Pancreas (tissue), 10 donors: ENCODE measurements at regions not wholly inside any gene's neighbourhood (a gene's known extent, or its start where the extent isn't known, plus 50 kb on each side); places are given as distances from the start of the nearest gene placed in this dataset.

Experiments used
- ATAC-seq, 4 donors: fragments of 200-7000 bp; cut with Tn5 transposase; one replicate each; pipeline versions ENCODE4 v1.8.0 to v1.9.1; 2020; ENCODE audit warnings: mild to moderate bottlenecking in 4 of 4, moderate library complexity in 4 of 4
- DNase-seq, 6 donors: peaks; one replicate each; pipeline ENCODE4 v3.0.0-alpha.2; 2020
- FAIRE-seq: peaks from 2 replicates; lab custom pipeline; 2012; peaks lifted over from hg19 to GRCh38; lab: Jason Lieb, UNC
- H3K27ac ChIP-seq, 4 donors: fragments of 200-600 bp; sonication (generic); 1 replicate in 3 of 4; 2 replicates in 1 of 4; pipeline versions ENCODE4 v1.5.0 to v1.8.0; 2020
- H3K27me3 ChIP-seq, 4 donors: fragments of 200-600 bp; one replicate each; pipeline ENCODE4 v1.8.0; 2021
- H3K36me3 ChIP-seq, 3 donors: fragments of 200-600 bp; sonication (generic) in 1 of 3; one replicate each; pipeline versions ENCODE4 v1.5.0 to v1.8.0; 2020 to 2021
- H3K4me1 ChIP-seq, 3 donors: fragments of 200-600 bp; one replicate each; pipeline ENCODE4 v1.8.0; 2021
- H3K4me3 ChIP-seq, 4 donors: fragments of 200-600 bp; sonication (generic) in 2 of 4; one replicate each; pipeline versions ENCODE4 v1.5.0 to v1.8.0; 2020 to 2021
- H3K9me3 ChIP-seq, 4 donors: fragments of 200-600 bp; one replicate each; pipeline ENCODE4 v1.8.0; 2021
- WGBS, 2 donors: extraction: QIAGEN DNeasy Blood & Tissue Kit; methylation state at CpG; one replicate each; pipeline ENCODE4 v1.1.7; 2013; 5-methylcytosine and 5-hydroxymethylcytosine counted together
- intact Hi-C, 3 donors: fragments of 100-400 bp; cut with DNase I; formaldehyde crosslinking; loops; one replicate each; pipeline versions ENCODE4 v1.11.1 to v1.14.2; 2022
- TF ChIP-seq, protein P1 (sequence below), 4 donors: fragments of 200-600 bp; sonication (generic) in 3 of 4; IDR thresholded peaks; one replicate each; pipeline versions ENCODE4 v1.5.0 to v1.8.0; 2021; ENCODE audit warnings: antibody characterized with exemption in 4 of 4
- donor health status: healthy with polysubstance abuse.
- donor health status: DM: no; HTN: no; CAD: no; lungs with moderate emphysema.
- donor health status: DM: no; HTN: no; CAD: no.
- donor health status: control.
- donor health status: control.
- donor health status: Bipolar disorder and iron deficiency.
- donor health status: DM: yes; HTN: yes; CAD: no.
- donor health status: DM: no; HTN: no; CAD: no.
- donor health status: DM: no; HTN: no; CAD: no.
- donor health status: DM: yes; HTN: yes; CAD: no.

DNA sequence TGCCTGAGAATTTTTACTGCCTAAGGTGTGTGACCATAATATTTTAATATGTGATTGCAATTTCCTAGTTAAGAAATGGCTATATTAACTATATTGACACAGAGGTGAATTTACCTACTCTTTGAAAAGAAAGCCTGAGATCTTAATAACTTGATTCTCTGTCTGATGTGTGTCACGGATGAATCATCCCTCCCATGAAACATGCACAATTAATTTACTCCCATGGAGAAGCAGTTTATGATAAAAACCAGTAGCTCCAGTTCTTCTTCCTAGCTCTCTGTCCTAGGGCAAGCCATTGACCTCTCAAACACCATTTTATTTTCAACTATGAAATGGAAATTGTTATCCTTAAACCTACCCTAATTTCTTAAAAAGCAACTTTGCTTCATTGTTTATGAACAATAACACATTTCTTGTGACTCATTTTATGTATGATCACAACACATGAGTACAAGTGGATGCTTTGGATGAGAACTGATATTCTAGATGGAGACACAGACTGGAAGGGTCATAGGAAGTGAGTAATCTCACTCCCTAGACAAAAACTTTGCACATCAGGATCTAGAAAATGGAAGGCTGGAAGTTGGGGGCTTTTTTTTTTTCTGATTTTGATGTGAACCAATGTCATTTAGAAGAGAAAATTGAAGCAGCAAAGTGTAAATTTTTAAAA, 438.3 kb downstream of the GPAT3 start:
- 44 to 54% methylated on average over 1 of the region's 1 CpG for whole genome bisulfite sequencing, 2 donors
- ATAC-seq (no peak), DNase-seq (no peak), FAIRE-seq (no peak)
- intact Hi-C loops: no loop called here
- Histone ChIP-seq H3K36me3 (no peaks in the 10 kb centered on the region), H3K27me3 (no peaks in the 10 kb centered on the region), H3K9me3 (no peaks in the 10 kb centered on the region), H3K4me3 (no peak overlapping the region), H3K4me1 (no peaks in the 10 kb centered on the region), H3K27ac (no peak overlapping the region)
- TF ChIP-seq, protein P1, sequence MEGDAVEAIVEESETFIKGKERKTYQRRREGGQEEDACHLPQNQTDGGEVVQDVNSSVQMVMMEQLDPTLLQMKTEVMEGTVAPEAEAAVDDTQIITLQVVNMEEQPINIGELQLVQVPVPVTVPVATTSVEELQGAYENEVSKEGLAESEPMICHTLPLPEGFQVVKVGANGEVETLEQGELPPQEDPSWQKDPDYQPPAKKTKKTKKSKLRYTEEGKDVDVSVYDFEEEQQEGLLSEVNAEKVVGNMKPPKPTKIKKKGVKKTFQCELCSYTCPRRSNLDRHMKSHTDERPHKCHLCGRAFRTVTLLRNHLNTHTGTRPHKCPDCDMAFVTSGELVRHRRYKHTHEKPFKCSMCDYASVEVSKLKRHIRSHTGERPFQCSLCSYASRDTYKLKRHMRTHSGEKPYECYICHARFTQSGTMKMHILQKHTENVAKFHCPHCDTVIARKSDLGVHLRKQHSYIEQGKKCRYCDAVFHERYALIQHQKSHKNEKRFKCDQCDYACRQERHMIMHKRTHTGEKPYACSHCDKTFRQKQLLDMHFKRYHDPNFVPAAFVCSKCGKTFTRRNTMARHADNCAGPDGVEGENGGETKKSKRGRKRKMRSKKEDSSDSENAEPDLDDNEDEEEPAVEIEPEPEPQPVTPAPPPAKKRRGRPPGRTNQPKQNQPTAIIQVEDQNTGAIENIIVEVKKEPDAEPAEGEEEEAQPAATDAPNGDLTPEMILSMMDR (IDR thresholded peaks at IDR 0.05): no peak

DNA sequence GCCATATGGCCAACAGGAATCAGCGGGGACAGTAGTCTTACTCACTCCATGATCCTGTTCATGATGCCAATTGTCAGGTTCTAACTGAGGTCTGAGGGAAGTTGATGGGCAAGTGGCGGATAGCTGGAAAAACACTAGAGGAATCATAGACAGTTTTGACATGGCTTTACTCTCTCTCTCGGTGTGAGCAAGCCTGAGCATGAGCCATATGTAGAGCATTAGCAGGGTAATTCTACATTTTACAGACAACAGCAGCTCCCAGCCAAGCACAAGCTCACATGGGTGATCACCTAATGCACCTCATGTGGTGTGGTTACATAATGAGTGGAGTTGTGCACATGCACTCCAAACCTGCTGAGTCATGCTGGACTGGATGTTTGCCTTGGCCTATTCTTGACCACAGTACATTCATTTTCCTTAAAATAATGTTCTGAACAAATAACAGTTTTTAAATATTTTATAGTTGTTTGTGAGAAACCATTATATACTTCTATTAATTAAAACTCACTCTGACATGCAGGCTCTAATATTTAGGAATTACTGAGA, 429.2 kb downstream of the GPAT3 start:
- no peaks in the 10 kb centered on the region for H3K9me3 ChIP-seq
- FAIRE-seq (no peak), DNase-seq (no peak), ATAC-seq (no peak)
- 88 to 89% methylated on average over 3 of the region's 3 CpGs for WGBS, 2 donors
- intact Hi-C loops: no loop called here
- TF ChIP-seq, protein P1 (IDR thresholded peaks at IDR 0.05): no peak
- no peak overlapping the region for H3K4me3 ChIP-seq
- no peaks in the 10 kb centered on the region for H3K4me1 ChIP-seq
- H3K27ac ChIP-seq: no peak overlapping the region
- no peaks in the 10 kb centered on the region for H3K36me3 ChIP-seq
- no peaks in the 10 kb centered on the region for H3K27me3 ChIP-seq

DNA sequence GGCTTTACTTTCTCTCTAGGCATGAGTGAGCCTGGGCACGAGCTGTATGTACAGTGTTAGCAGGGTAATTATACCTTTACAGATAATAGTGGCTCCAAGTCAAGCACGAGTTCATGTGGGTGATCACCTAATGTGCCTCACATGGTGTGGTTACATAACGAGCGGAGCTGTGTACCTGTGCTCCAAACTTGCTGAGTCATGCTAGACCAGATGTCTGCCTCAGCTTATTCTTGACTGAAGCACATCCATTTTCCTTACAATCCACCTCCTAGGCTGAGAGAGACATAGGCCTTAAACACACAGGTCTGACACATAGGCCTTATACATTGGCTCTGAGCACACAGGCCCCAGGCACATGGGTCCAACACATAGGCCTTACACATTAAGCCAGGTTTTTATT, 426.6 kb downstream of the GPAT3 start:
- Histone ChIP-seq H3K4me3 (no peak overlapping the region), H3K27me3 (no peaks in the 10 kb centered on the region), H3K9me3 (no peaks in the 10 kb centered on the region), H3K27ac (no peak overlapping the region), H3K4me1 (no peaks in the 10 kb centered on the region), H3K36me3 (no peaks in the 10 kb centered on the region)
- ATAC-seq (no peak), DNase-seq (no peak), FAIRE-seq (no peak)
- 61 to 73% methylated on average over 4 of the region's 4 CpGs for WGBS, 2 donors
- intact Hi-C loops: no loop called here
- TF ChIP-seq, protein P1 (IDR thresholded peaks at IDR 0.05): no peak

DNA sequence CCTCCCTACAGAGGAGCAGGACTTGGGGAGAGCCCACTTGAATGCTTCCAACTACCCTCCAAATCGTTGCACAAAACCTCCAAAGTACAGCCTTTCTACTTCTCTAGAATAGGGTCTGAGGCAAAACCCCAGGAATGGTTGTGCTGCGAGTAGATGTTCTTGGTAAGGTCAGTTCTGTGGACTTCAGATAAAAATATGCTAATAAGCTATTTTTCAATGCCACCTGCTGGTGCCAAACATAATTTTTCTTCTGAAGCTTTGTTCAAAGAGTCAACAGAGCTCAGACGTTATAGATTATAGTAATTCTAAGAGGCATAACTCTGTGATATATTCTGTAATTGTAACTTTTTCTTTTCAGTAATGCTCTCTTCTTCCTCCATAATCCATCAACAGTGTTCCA, 425.7 kb downstream of the GPAT3 start:
- FAIRE-seq: no peak
- no peak for DNase-seq
- no peak overlapping the region for H3K27ac ChIP-seq
- ATAC-seq: peak in 1 of 4 donors; percentile 46
- H3K4me1 ChIP-seq: no peaks in the 10 kb centered on the region
- no peak overlapping the region for H3K4me3 ChIP-seq
- H3K9me3 ChIP-seq: no peaks in the 10 kb centered on the region
- 9% methylated on average over 3 of the region's 3 CpGs for WGBS, 2 donors
- no peaks in the 10 kb centered on the region for H3K36me3 ChIP-seq
- no peaks in the 10 kb centered on the region for H3K27me3 ChIP-seq
- intact Hi-C loops: no loop called here
- TF ChIP-seq, protein P1 (IDR thresholded peaks at IDR 0.05): no peak

DNA sequence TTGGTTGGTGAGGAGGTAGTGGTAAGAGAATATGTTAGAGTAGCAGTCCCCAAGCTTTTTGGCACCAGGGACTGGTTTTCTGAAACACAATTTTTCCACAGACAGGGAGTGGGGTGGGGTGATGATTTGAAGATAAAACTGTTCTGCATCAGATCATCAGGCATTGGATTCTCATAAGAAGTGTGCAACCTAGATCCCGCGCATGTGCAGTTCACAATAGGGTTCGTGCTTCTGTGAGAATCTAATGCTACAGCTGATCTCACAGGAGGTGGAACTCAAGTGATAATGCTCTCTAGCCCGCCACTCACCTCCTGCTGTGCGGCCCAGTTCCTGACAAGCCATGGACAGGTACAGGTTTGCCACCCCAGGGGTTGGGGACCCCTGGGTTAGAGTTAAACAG, 423.3 kb downstream of the GPAT3 start:
- ATAC-seq (no peak), FAIRE-seq (no peak), DNase-seq (no peak)
- H3K9me3 ChIP-seq: no peaks in the 10 kb centered on the region
- H3K27ac ChIP-seq: no peak overlapping the region
- TF ChIP-seq, protein P1 (IDR thresholded peaks at IDR 0.05): no peak
- no peaks in the 10 kb centered on the region for H3K36me3 ChIP-seq
- no peaks in the 10 kb centered on the region for H3K27me3 ChIP-seq
- H3K4me1 ChIP-seq: no peaks in the 10 kb centered on the region
- H3K4me3 ChIP-seq: no peak overlapping the region
- intact Hi-C loops: no loop called here
- 83 to 84% methylated on average over 5 of the region's 5 CpGs for WGBS, 2 donors
